OCI-LY7 (cell line): ENCODE measurements at regions not wholly inside any gene's neighbourhood (a gene's known extent, or its start where the extent isn't known, plus 50 kb on each side); places are given as distances from the start of the nearest gene placed in this dataset.

Source experiments
- BruUV-seq: library from RNA; stranded (reverse); fragments of 400-500 nt; replicated peaks from 2 replicates; lab custom pipeline; 2021; lab: Mats Ljungman, UMichigan
- CTCF ChIA-PET: fragments of 300-600 bp; sonication (Branson Sonifier 250); formaldehyde crosslinking; loops from one replicate; lab custom pipeline; 2022; ENCODE audit warnings: antibody characterized with exemption; ENCODE audit not compliant: unreplicated experiment; lab: Charles Lee
- POLR2A ChIA-PET: fragments of 300-600 bp; sonication (Branson Sonifier 250); formaldehyde crosslinking; loops from one replicate; lab custom pipeline; 2022; ENCODE audit warnings: antibody characterized with exemption; lab: Charles Lee
- DNase-seq: peaks from one replicate; pipeline ENCODE4 v3.0.0-alpha.2; 2015; ENCODE audit warnings: low spot score
- H2AFZ ChIP-seq: fragments of 200-600 bp; sonication (generic), shearing (Covaris generic); 2 replicates; pipeline ENCODE4 v1.6.1; 2014; ENCODE audit warnings: mild to moderate bottlenecking, antibody characterized with exemption, low read length, moderate library complexity
- H3K27ac ChIP-seq: fragments of 200-600 bp; sonication (generic); 2 replicates; pipeline ENCODE4 v1.5.1; 2014; ENCODE audit warnings: mixed run types, low read depth, mild to moderate bottlenecking, moderate library complexity, low read length, inconsistent platforms; ENCODE audit not compliant: poor library complexity, severe bottlenecking
- H3K36me3 ChIP-seq: fragments of 200-600 bp; sonication (generic); 2 replicates; pipeline ENCODE4 v1.6.1; 2014; ENCODE audit warnings: mild to moderate bottlenecking, antibody characterized with exemption, low read length, moderate library complexity, mixed read lengths; ENCODE audit not compliant: insufficient read depth
- H3K4me1 ChIP-seq: fragments of 200-600 bp; sonication (generic); 2 replicates; pipeline ENCODE4 v1.5.1; 2014; ENCODE audit warnings: mild to moderate bottlenecking, low read length; ENCODE audit not compliant: insufficient read depth, poor library complexity, severe bottlenecking
- H3K4me2 ChIP-seq: fragments of 200-600 bp; sonication (generic); 2 replicates; pipeline ENCODE4 v1.6.1; 2014; ENCODE audit warnings: mild to moderate bottlenecking, low read length
- H3K4me3 ChIP-seq: fragments of 200-600 bp; sonication (generic); 2 replicates; pipeline ENCODE4 v1.5.1; 2014; ENCODE audit warnings: mild to moderate bottlenecking, low read depth, low read length; ENCODE audit not compliant: poor library complexity, severe bottlenecking
- H3K79me2 ChIP-seq: fragments of 200-600 bp; sonication (generic); 2 replicates; pipeline ENCODE4 v1.6.1; 2016; ENCODE audit warnings: low read depth, mild to moderate bottlenecking, low read length, moderate library complexity, mixed read lengths; ENCODE audit not compliant: insufficient read depth
- H3K9me2 ChIP-seq: fragments of 200-600 bp; sonication (generic); 2 replicates; pipeline ENCODE4 v1.6.1; 2016; ENCODE audit warnings: mild to moderate bottlenecking, low read length, mixed read lengths; ENCODE audit not compliant: insufficient read depth
- H3K9me3 ChIP-seq: fragments of 200-600 bp; sonication (generic); 2 replicates; pipeline ENCODE4 v1.6.1; 2014; ENCODE audit warnings: mild to moderate bottlenecking, mixed run types, low read length, mixed read lengths
- H4K20me1 ChIP-seq: fragments of 200-600 bp; sonication (generic); 2 replicates; pipeline ENCODE4 v1.6.1; 2014; ENCODE audit warnings: mild to moderate bottlenecking, antibody characterized with exemption, low read length, moderate library complexity, mixed read lengths; ENCODE audit not compliant: insufficient read depth
- EZH2phosphoT487 ChIP-seq: fragments of 200-600 bp; sonication (generic); IDR thresholded peaks from 2 replicates; pipeline ENCODE4 v1.6.1; 2018; ENCODE audit warnings: low read depth, borderline replicate concordance, mild to moderate bottlenecking, mixed run types, antibody characterized with exemption, low read length, moderate library complexity, mixed read lengths
- intact Hi-C: fragments of 100-400 bp; cut with micrococcal nuclease; formaldehyde crosslinking; loops from one replicate; pipeline ENCODE4 v1.10.0; 2022; ENCODE audit not compliant: unreplicated experiment
- TF ChIP-seq, protein P1 (sequence below): fragments of 200-600 bp; sonication (generic); conservative IDR thresholded peaks from 2 replicates; pipeline ENCODE4 v1.5.1; 2014; ENCODE audit warnings: mild to moderate bottlenecking, antibody characterized with exemption, low read length, moderate library complexity, mixed read lengths

DNA sequence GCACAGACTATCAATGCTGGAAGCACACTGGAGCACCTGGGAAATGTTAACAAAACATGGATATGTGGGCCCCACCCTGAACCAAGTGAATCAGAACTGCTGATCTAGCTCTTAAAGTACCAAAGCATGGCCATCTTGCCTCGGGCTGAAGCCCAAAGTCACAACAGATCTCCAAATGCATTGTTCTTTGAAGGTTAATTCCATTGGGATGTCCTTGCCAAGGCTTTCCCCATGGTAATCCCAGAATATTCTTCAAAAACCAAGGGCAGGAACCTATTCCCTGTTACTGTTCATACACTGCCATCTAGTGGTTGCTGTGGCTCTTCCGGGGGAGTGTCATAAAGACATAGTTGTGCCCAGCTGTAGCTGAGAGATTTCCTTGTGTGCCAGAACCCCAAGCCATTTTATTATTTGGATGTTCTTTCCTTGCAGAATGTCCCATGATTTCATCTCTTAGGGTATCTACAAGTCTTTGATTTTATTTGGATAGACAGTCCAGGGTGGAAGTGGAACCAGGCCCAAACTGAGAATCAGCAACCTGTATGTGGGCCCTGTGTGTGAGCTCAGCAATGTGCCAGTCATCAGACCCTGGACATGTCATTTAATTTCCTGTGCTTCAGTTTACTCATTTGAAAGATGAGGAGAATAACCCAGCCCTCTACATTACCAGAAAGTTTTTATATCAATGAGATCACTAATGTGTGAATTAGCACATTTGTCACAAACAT lies 290.0 kb downstream of the ACTL7B start:
- peak; percentile 66 for DNase-seq
- no peak overlapping the region for H3K27ac ChIP-seq
- H3K9me3 ChIP-seq, result no peaks in the 10 kb centered on the region
- no peak overlapping the region for H3K4me3 ChIP-seq
- H3K36me3 ChIP-seq, result no peaks in the 10 kb centered on the region
- no peaks in the 10 kb centered on the region for H3K4me1 ChIP-seq
- no peaks in the 10 kb centered on the region for H3K79me2 ChIP-seq
- ChIA-PET CTCF (no interaction called here), POLR2A (interaction anchor here (0.6 kb wide), 1 partner anchor 20 kb away, joined by 3 read pairs; no protein-coding TSS in a partner anchor)
- no peak for TF ChIP-seq EZH2phosphoT487
- TF ChIP-seq, protein P1, sequence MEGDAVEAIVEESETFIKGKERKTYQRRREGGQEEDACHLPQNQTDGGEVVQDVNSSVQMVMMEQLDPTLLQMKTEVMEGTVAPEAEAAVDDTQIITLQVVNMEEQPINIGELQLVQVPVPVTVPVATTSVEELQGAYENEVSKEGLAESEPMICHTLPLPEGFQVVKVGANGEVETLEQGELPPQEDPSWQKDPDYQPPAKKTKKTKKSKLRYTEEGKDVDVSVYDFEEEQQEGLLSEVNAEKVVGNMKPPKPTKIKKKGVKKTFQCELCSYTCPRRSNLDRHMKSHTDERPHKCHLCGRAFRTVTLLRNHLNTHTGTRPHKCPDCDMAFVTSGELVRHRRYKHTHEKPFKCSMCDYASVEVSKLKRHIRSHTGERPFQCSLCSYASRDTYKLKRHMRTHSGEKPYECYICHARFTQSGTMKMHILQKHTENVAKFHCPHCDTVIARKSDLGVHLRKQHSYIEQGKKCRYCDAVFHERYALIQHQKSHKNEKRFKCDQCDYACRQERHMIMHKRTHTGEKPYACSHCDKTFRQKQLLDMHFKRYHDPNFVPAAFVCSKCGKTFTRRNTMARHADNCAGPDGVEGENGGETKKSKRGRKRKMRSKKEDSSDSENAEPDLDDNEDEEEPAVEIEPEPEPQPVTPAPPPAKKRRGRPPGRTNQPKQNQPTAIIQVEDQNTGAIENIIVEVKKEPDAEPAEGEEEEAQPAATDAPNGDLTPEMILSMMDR, result peak; percentile 95
- H4K20me1 ChIP-seq, result no peaks in the 10 kb centered on the region
- no peaks in the 10 kb centered on the region for H3K9me2 ChIP-seq
- no peak overlapping the region for H2AFZ ChIP-seq
- no peak overlapping the region for H3K4me2 ChIP-seq
- intact Hi-C loops, result loop anchor here (10.0 kb wide), 1 partner anchor 1091 kb away; no protein-coding TSS in a partner anchor
- no TSS peak for BruUV-seq

DNA sequence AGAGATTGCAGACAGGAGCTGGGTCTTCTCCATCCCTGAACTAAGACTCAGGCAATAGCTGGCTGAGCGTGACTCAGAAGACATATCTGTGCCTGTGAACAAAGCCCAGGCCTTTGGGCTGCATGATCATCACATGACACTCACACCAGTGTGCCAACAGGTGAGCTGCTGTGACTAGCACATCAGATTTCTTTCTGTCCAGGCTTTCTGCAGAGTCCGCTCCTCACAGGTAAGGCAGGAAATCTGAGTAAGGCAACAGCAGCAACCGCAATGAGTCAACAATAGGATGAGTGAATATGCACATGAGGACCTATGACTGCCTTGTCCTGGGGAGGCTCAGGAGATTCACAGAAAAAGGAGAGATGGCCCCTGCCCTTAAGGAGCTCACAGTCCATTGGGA lies 293.6 kb downstream of the ACTL7B start:
- Histone ChIP-seq H3K4me2 (no peak overlapping the region), H3K9me2 (no peaks in the 10 kb centered on the region), H3K79me2 (no peaks in the 10 kb centered on the region), H3K36me3 (no peaks in the 10 kb centered on the region), H2AFZ (no peak overlapping the region), H4K20me1 (no peaks in the 10 kb centered on the region), H3K9me3 (no peaks in the 10 kb centered on the region), H3K4me1 (no peaks in the 10 kb centered on the region), H3K27ac (no peak overlapping the region), H3K4me3 (no peak overlapping the region)
- BruUV-seq, result no TSS peak
- ChIA-PET CTCF (interaction anchor here (0.6 kb wide), 1 partner anchor 74 kb away, joined by 3 read pairs; no protein-coding TSS in a partner anchor), POLR2A (no interaction called here)
- no peak for DNase-seq
- intact Hi-C loops, result loop anchor here (10.0 kb wide), 1 partner anchor 1087 kb away; no protein-coding TSS in a partner anchor
- TF ChIP-seq EZH2phosphoT487, result no peak
- TF ChIP-seq, protein P1, result no peak

DNA sequence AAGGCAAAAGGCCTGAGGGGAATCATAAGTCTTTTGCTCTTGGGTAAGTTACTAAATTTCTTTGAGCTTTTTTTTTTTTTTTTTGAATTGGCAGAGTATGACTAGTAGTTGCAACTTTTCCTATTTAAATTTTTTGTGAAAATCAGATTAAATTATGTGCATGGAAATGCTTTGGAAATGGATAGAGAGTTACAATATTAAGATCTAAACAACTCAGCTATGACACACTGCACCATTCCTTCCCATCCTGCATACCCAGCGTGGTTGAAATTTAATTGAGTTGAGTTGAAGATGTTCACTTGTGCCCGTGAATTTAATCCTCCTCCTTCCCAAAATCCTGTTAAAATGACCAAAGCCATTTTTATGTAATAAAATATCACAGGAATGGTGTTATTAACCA lies 296.4 kb downstream of the ACTL7B start:
- no peak for DNase-seq
- TF ChIP-seq EZH2phosphoT487, result no peak
- TF ChIP-seq, protein P1, result no peak
- H3K36me3 ChIP-seq, result no peaks in the 10 kb centered on the region
- ChIA-PET CTCF (no interaction called here), POLR2A (interaction anchor here (0.6 to 1.1 kb wide), 6 partner anchors 12 to 1348 kb away, joined by 3 read pairs; no protein-coding TSS in a partner anchor)
- no peak overlapping the region for H3K27ac ChIP-seq
- H3K4me1 ChIP-seq, result no peaks in the 10 kb centered on the region
- H3K9me3 ChIP-seq, result no peaks in the 10 kb centered on the region
- H3K4me2 ChIP-seq, result no peak overlapping the region
- H2AFZ ChIP-seq, result no peak overlapping the region
- no peaks in the 10 kb centered on the region for H3K9me2 ChIP-seq
- H3K79me2 ChIP-seq, result no peaks in the 10 kb centered on the region
- H4K20me1 ChIP-seq, result no peaks in the 10 kb centered on the region
- no TSS peak for BruUV-seq
- intact Hi-C loops, result no loop called here
- H3K4me3 ChIP-seq, result no peak overlapping the region
